SK-N-SH treated with all-trans-retinoic acid at 6 μM for 48 hours (cell line): ENCODE measurements at regions not wholly inside any gene's neighbourhood (a gene's known extent, or its start where the extent isn't known, plus 50 kb on each side); places are given as distances from the start of the nearest gene placed in this dataset.

Experiments used
- ATAC-seq: fragments of 200-7000 bp; cut with Tn5 transposase; 3 replicates; pipeline ENCODE4 v1.9.1; 2020; ENCODE audit warnings: mild to moderate bottlenecking, moderate library complexity
- ARNTL ChIP-seq: fragments of 450-650 bp; formaldehyde crosslinking; IDR thresholded peaks from 2 replicates; pipeline ENCODE4 v1.5.0; 2020; ENCODE audit warnings: low read depth, mild to moderate bottlenecking, moderate library complexity, borderline replicate concordance
- BACH2 ChIP-seq: fragments of 250-450 bp; sonication (Bioruptor Pico); IDR thresholded peaks from 2 replicates; pipeline ENCODE4 v1.9.0; 2021; ENCODE audit warnings: mild to moderate bottlenecking, borderline replicate concordance
- CSDC2 ChIP-seq: fragments of 250-450 bp; sonication (Bioruptor Pico); IDR thresholded peaks from 2 replicates; pipeline ENCODE4 v1.5.0; 2020; ENCODE audit warnings: mild to moderate bottlenecking, moderate library complexity
- ESRRG ChIP-seq: fragments of 250-450 bp; sonication (Bioruptor Pico); IDR thresholded peaks from 2 replicates; pipeline ENCODE4 v1.6.1; 2021; ENCODE audit warnings: mild to moderate bottlenecking
- GLIS3 ChIP-seq: fragments of 250-450 bp; sonication (Bioruptor Pico); IDR thresholded peaks from 2 replicates; pipeline ENCODE4 v1.5.0; 2020; ENCODE audit warnings: mild to moderate bottlenecking, moderate library complexity
- OSR1 ChIP-seq: fragments of 250-450 bp; sonication (Bioruptor Pico); IDR thresholded peaks from 2 replicates; pipeline ENCODE4 v1.8.0; 2022; ENCODE audit warnings: moderate library complexity, mild to moderate bottlenecking, inconsistent platforms
- PPARA ChIP-seq: fragments of 250-450 bp; sonication (Bioruptor Pico); IDR thresholded peaks from 2 replicates; pipeline ENCODE4 v1.5.0; 2020; ENCODE audit warnings: mild to moderate bottlenecking, borderline replicate concordance
- RARB ChIP-seq: fragments of 250-450 bp; sonication (Bioruptor Pico); IDR thresholded peaks from 2 replicates; pipeline ENCODE4 v1.8.0; 2021; ENCODE audit warnings: mild to moderate bottlenecking, moderate library complexity
- SNAI2 ChIP-seq: fragments of 250-450 bp; sonication (Bioruptor Pico); IDR thresholded peaks from 2 replicates; pipeline ENCODE4 v1.5.0; 2020; ENCODE audit warnings: mild to moderate bottlenecking, moderate library complexity
- TCF4 ChIP-seq: fragments of 250-450 bp; sonication (Bioruptor Pico); IDR thresholded peaks from 2 replicates; pipeline ENCODE4 v1.8.0; 2021; ENCODE audit warnings: mild to moderate bottlenecking, moderate library complexity, borderline replicate concordance
- TOX ChIP-seq: fragments of 250-450 bp; sonication (Bioruptor Pico); IDR thresholded peaks from 2 replicates; pipeline ENCODE4 v1.8.0; 2021; ENCODE audit warnings: mild to moderate bottlenecking, moderate library complexity, borderline replicate concordance
- ZC3H10 ChIP-seq: fragments of 250-450 bp; sonication (Bioruptor Pico); IDR thresholded peaks from 2 replicates; pipeline ENCODE4 v1.5.1; 2021; ENCODE audit warnings: mild to moderate bottlenecking, moderate library complexity
- ZFP3 ChIP-seq: fragments of 250-450 bp; sonication (Bioruptor Pico); IDR thresholded peaks from 2 replicates; pipeline ENCODE4 v1.5.0; 2020; ENCODE audit warnings: mild to moderate bottlenecking, moderate library complexity
- ZFP30 ChIP-seq: fragments of 450-650 bp; formaldehyde crosslinking; IDR thresholded peaks from 2 replicates; pipeline ENCODE4 v1.5.0; 2022; ENCODE audit warnings: mild to moderate bottlenecking, moderate library complexity
- ZNF565 ChIP-seq: fragments of 450-650 bp; formaldehyde crosslinking; conservative IDR thresholded peaks from 2 replicates; pipeline ENCODE4 v1.5.0; 2020; ENCODE audit warnings: low read depth, mild to moderate bottlenecking, moderate library complexity
- ZNF70 ChIP-seq: fragments of 450-650 bp; formaldehyde crosslinking; IDR thresholded peaks from 2 replicates; pipeline ENCODE4 v1.5.0; 2020; ENCODE audit warnings: mild to moderate bottlenecking, moderate library complexity
- ZNF8 ChIP-seq: fragments of 450-650 bp; formaldehyde crosslinking; IDR thresholded peaks from 2 replicates; pipeline ENCODE4 v1.5.0; 2020; ENCODE audit warnings: mild to moderate bottlenecking, moderate library complexity
- TF ChIP-seq, protein P1 (sequence below): fragments of 250-450 bp; sonication (Bioruptor Pico); IDR thresholded peaks from 2 replicates; pipeline ENCODE4 v1.5.1; 2020; ENCODE audit warnings: low read depth, mild to moderate bottlenecking, moderate library complexity
- TF ChIP-seq, protein P2 (sequence below): fragments of 250-450 bp; sonication (Bioruptor Pico); IDR thresholded peaks from 2 replicates; pipeline ENCODE4 v1.5.0; 2020; ENCODE audit warnings: mild to moderate bottlenecking, moderate library complexity
- TF ChIP-seq, protein P3 (sequence below): fragments of 250-450 bp; sonication (Bioruptor Pico); IDR thresholded peaks from 2 replicates; pipeline ENCODE4 v1.5.1; 2021; ENCODE audit warnings: mild to moderate bottlenecking, moderate library complexity

DNA sequence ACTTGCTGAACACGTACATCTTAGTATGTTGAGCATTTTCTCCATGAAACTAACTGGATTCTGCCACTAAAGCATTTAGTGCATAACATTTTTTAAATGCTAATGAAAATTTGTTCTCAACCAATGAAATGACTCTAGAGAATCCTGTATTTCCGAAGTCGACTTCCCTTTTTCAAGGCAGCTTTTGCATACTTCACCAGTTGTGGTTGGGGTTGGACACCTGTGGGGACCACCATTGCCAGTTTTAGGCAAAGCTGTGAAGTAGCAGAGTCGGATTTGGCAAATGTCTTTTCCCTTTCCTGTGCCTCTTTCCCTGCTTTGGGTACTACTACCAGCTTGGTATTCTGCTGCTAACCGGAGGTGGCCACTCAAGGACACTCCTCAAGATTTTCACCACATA is 349.2 kb downstream of the BCAT1 start (continued):
- TF ChIP-seq, protein P1, sequence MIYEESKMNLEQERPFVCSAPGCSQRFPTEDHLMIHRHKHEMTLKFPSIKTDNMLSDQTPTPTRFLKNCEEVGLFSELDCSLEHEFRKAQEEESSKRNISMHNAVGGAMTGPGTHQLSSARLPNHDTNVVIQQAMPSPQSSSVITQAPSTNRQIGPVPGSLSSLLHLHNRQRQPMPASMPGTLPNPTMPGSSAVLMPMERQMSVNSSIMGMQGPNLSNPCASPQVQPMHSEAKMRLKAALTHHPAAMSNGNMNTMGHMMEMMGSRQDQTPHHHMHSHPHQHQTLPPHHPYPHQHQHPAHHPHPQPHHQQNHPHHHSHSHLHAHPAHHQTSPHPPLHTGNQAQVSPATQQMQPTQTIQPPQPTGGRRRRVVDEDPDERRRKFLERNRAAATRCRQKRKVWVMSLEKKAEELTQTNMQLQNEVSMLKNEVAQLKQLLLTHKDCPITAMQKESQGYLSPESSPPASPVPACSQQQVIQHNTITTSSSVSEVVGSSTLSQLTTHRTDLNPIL = no peak
- no peak for TF ChIP-seq CSDC2
- TF ChIP-seq, protein P2, sequence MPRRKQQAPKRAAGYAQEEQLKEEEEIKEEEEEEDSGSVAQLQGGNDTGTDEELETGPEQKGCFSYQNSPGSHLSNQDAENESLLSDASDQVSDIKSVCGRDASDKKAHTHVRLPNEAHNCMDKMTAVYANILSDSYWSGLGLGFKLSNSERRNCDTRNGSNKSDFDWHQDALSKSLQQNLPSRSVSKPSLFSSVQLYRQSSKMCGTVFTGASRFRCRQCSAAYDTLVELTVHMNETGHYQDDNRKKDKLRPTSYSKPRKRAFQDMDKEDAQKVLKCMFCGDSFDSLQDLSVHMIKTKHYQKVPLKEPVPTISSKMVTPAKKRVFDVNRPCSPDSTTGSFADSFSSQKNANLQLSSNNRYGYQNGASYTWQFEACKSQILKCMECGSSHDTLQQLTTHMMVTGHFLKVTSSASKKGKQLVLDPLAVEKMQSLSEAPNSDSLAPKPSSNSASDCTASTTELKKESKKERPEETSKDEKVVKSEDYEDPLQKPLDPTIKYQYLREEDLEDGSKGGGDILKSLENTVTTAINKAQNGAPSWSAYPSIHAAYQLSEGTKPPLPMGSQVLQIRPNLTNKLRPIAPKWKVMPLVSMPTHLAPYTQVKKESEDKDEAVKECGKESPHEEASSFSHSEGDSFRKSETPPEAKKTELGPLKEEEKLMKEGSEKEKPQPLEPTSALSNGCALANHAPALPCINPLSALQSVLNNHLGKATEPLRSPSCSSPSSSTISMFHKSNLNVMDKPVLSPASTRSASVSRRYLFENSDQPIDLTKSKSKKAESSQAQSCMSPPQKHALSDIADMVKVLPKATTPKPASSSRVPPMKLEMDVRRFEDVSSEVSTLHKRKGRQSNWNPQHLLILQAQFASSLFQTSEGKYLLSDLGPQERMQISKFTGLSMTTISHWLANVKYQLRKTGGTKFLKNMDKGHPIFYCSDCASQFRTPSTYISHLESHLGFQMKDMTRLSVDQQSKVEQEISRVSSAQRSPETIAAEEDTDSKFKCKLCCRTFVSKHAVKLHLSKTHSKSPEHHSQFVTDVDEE (CRISPR knock-in tag) = no peak

DNA sequence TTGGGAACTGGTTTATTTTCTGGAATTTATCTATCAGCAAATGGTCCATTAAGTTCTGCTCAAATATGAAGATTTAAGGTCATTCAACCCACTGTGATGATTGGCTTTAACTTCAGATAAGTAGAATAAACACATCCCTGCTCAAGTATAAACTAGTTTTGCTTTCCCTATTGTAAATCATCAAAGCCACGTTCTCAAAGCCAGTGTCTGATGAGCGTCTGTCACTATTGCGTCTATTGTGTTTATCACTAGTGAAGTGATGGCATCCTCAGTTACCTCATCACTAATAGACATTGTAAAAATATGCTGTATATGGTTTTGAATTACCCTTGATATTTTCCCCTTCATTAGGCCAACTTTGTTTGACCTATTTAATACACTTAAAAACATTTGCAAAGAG is 351.3 kb downstream of the BCAT1 start:
- ATAC-seq = no peak
- TF ChIP-seq ZNF8 (CRISPR knock-in tag) (no peak), ESRRG (no peak), TCF4 (CRISPR knock-in tag) (no peak), ARNTL (CRISPR knock-in tag) (no peak), ZNF565 (CRISPR knock-in tag) (no peak), BACH2 (CRISPR knock-in tag) (no peak), ZFP30 (no peak)
- TF ChIP-seq, protein P3, sequence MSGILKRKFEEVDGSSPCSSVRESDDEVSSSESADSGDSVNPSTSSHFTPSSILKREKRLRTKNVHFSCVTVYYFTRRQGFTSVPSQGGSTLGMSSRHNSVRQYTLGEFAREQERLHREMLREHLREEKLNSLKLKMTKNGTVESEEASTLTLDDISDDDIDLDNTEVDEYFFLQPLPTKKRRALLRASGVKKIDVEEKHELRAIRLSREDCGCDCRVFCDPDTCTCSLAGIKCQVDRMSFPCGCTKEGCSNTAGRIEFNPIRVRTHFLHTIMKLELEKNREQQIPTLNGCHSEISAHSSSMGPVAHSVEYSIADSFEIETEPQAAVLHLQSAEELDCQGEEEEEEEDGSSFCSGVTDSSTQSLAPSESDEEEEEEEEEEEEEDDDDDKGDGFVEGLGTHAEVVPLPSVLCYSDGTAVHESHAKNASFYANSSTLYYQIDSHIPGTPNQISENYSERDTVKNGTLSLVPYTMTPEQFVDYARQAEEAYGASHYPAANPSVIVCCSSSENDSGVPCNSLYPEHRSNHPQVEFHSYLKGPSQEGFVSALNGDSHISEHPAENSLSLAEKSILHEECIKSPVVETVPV (CRISPR knock-in tag) = no peak

DNA sequence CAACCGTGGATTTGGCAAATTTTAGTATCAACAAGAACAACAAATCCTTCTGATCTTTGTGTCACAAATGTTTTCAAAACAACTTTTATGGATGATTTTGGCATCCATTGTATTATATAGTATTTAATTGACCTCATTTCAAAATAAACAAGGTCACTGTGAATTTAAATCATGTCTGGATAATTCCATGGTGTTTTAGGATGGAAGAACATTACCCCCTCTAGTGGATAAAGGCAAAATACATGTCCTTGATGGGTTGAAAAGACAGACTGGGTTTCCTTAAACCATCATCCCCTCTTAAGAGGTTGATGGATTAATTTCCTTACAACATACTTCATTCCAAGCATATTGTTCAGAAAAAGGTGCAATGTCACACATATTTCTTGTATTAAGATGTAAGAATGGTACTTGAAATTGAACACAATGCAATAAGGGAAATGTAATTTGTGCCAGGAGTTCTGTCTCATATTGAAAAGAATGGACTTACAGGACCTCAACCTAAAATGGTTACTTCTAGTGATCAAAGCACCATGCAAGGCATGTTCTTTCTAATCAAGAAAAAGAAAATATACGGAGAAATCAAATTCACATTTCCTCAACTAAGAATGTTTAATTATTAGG is 352.0 kb downstream of the BCAT1 start:
- ATAC-seq = 0 out of 3 replicates have a peak, but pooled peaks have one; percentile 26
- TF ChIP-seq GLIS3 (no peak), RARB (CRISPR knock-in tag) (no peak), ZC3H10 (CRISPR knock-in tag) (no peak), ESRRG (no peak), ZFP30 (no peak), ZNF70 (CRISPR knock-in tag) (no peak), PPARA (CRISPR knock-in tag) (no peak), ZFP3 (CRISPR knock-in tag) (no peak)

DNA sequence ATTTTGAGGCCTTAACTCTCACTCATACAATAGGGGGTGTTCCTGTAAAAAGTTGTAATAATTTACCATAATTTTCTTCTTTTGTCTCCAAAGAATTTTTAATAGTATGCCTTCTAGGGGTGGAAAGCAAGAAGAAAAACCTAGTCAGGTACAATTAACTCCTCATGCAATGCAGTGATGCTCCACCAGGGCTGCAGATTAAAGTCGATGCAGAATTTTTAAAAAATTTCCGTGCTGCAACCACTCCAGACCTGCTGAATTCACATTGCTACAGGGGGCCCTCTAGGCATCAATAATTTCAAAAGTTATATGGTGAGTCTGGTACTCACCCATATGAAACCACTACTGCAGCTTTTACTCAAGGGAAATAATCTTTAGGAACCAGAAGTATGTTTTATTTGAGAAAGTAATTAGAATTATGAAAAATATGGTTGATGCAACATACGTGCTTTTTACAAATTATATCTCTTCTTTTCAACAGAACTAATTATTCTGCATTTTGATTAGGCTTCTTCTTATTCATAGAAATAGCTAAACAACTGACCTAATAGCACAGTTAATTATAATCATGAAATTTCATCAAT is 353.2 kb downstream of the BCAT1 start:
- TF ChIP-seq, protein P1 = no peak
- TF ChIP-seq TOX = no peak
- TF ChIP-seq, protein P2 (CRISPR knock-in tag) = no peak
- TF ChIP-seq ZNF8 (CRISPR knock-in tag) = no peak
- TF ChIP-seq ARNTL (CRISPR knock-in tag) = no peak
- TF ChIP-seq GLIS3 = no peak
- no peak for TF ChIP-seq ZFP3 (CRISPR knock-in tag)
- no peak for TF ChIP-seq OSR1 (CRISPR knock-in tag)
- no peak for TF ChIP-seq ESRRG
- TF ChIP-seq ZNF565 (CRISPR knock-in tag) = no peak
- TF ChIP-seq SNAI2 = no peak
- no peak for TF ChIP-seq ZNF70 (CRISPR knock-in tag)
- no peak for TF ChIP-seq RARB (CRISPR knock-in tag)
- TF ChIP-seq ZC3H10 (CRISPR knock-in tag) = no peak
- TF ChIP-seq BACH2 (CRISPR knock-in tag) = no peak
- ATAC-seq = 0 out of 3 replicates have a peak, but pooled peaks have one; percentile 41
